H9 (cell line): ENCODE measurements at regions not wholly inside any gene's neighbourhood (a gene's known extent, or its start where the extent isn't known, plus 50 kb on each side); places are given as distances from the start of the nearest gene placed in this dataset.
A peak's percentile ranks its signal among the peaks of the same experiment; 100 is the strongest.

ENCODE experiments used
- DNase-seq: peaks from one replicate; pipeline ENCODE4 v3.0.0-alpha.2; 2017
- H2AFZ ChIP-seq: one replicate; pipeline ENCODE4 v1.6.1; 2013; ENCODE audit warnings: mild to moderate bottlenecking, low read length, control low read depth, moderate library complexity
- H2AK5ac ChIP-seq: 2 replicates; pipeline ENCODE4 v1.6.1; 2013; ENCODE audit warnings: low read length, control low read depth, mixed read lengths; ENCODE audit not compliant: insufficient read length
- H2BK120ac ChIP-seq: one replicate; pipeline ENCODE4 v1.6.1; 2013; ENCODE audit warnings: low read depth, mild to moderate bottlenecking, low read length, control low read depth, inconsistent platforms; ENCODE audit not compliant: poor library complexity, severe bottlenecking
- H2BK12ac ChIP-seq: 2 replicates; pipeline ENCODE4 v1.6.1; 2013; ENCODE audit warnings: low read length, control low read depth, mixed read lengths, low read depth; ENCODE audit not compliant: insufficient read length
- H2BK15ac ChIP-seq: 2 replicates; pipeline ENCODE4 v1.6.1; 2013; ENCODE audit warnings: low read depth, low read length, control low read depth
- H2BK20ac ChIP-seq: one replicate; pipeline ENCODE4 v1.6.1; 2013; ENCODE audit warnings: low read depth, mild to moderate bottlenecking, low read length, control low read depth, inconsistent platforms; ENCODE audit not compliant: poor library complexity, severe bottlenecking
- H2BK5ac ChIP-seq: 2 replicates; pipeline ENCODE4 v1.6.1; 2013; ENCODE audit warnings: low read length, control low read depth, mixed read lengths; ENCODE audit not compliant: insufficient read length
- H3K14ac ChIP-seq: 2 replicates; pipeline ENCODE4 v1.6.1; 2013; ENCODE audit warnings: low read length, control low read depth; ENCODE audit not compliant: insufficient read depth
- H3K18ac ChIP-seq: 2 replicates; pipeline ENCODE4 v1.6.1; 2013; ENCODE audit warnings: low read depth, mild to moderate bottlenecking, mixed read lengths, low read length, control low read depth; ENCODE audit not compliant: insufficient read length
- H3K23ac ChIP-seq: 2 replicates; pipeline ENCODE4 v1.6.1; 2013; ENCODE audit warnings: low read length, control low read depth, mixed read lengths, low read depth; ENCODE audit not compliant: insufficient read length
- H3K23me2 ChIP-seq: 2 replicates; pipeline ENCODE4 v1.6.1; 2013; ENCODE audit warnings: low read depth, mild to moderate bottlenecking, mixed read lengths, low read length, control low read depth; ENCODE audit not compliant: insufficient read length, poor library complexity, severe bottlenecking
- H3K27ac ChIP-seq: 2 replicates; pipeline ENCODE4 v1.5.1; 2013; ENCODE audit warnings: low read length, control low read depth, mixed read lengths, low read depth; ENCODE audit not compliant: insufficient read length
- H3K27me3 ChIP-seq: 2 replicates; pipeline ENCODE4 v1.6.1; 2013; ENCODE audit warnings: low read length, control low read depth, inconsistent platforms; ENCODE audit not compliant: insufficient read depth
- H3K4ac ChIP-seq: 2 replicates; pipeline ENCODE4 v1.6.1; 2013; ENCODE audit warnings: low read depth, mild to moderate bottlenecking, control low read depth, inconsistent platforms, low read length, moderate library complexity
- H3K4me1 ChIP-seq: 2 replicates; pipeline ENCODE4 v1.6.1; 2013; ENCODE audit warnings: low read length, control low read depth, inconsistent platforms; ENCODE audit not compliant: insufficient read depth
- H3K4me2 ChIP-seq: 2 replicates; pipeline ENCODE4 v1.6.1; 2013; ENCODE audit warnings: low read length, control low read depth, mixed read lengths; ENCODE audit not compliant: insufficient read length, insufficient read depth
- H3K56ac ChIP-seq: 2 replicates; pipeline ENCODE4 v1.6.1; 2013; ENCODE audit warnings: low read depth, mild to moderate bottlenecking, mixed read lengths, low read length, control low read depth; ENCODE audit not compliant: insufficient read length
- H3K79me1 ChIP-seq: 2 replicates; pipeline ENCODE4 v1.6.1; 2013; ENCODE audit warnings: low read depth, mild to moderate bottlenecking, moderate library complexity, low read length, control low read depth, inconsistent platforms; ENCODE audit not compliant: insufficient read depth, poor library complexity, severe bottlenecking
- H3K79me2 ChIP-seq: 2 replicates; pipeline ENCODE4 v1.6.1; 2013; ENCODE audit warnings: low read length, control low read depth, inconsistent platforms; ENCODE audit not compliant: insufficient read depth
- H3K9ac ChIP-seq: 2 replicates; pipeline ENCODE4 v1.6.1; 2013; ENCODE audit warnings: low read length, control low read depth, mixed read lengths; ENCODE audit not compliant: insufficient read length; ENCODE audit errors: extremely low read depth
- H3K9me3 ChIP-seq: one replicate; pipeline ENCODE4 v1.6.1; 2013; ENCODE audit warnings: low read depth, low read length, inconsistent platforms; ENCODE audit not compliant: control insufficient read depth
- H3T11ph ChIP-seq: one replicate; pipeline ENCODE4 v1.6.1; 2013; ENCODE audit warnings: mild to moderate bottlenecking, low read length, control low read depth, inconsistent platforms
- H4K20me1 ChIP-seq: one replicate; pipeline ENCODE4 v1.6.1; 2013; ENCODE audit not compliant: control insufficient read depth, insufficient read length, insufficient read depth
- H4K5ac ChIP-seq: 2 replicates; pipeline ENCODE4 v1.6.1; 2013; ENCODE audit warnings: low read depth, mild to moderate bottlenecking, mixed read lengths, low read length, control low read depth; ENCODE audit not compliant: insufficient read length
- H4K8ac ChIP-seq: replicated peaks from 2 replicates; pipeline ENCODE4 v1.6.1; 2013; ENCODE audit warnings: low read length, control low read depth, mixed read lengths, low read depth; ENCODE audit not compliant: insufficient read length
- H4K91ac ChIP-seq: 2 replicates; pipeline ENCODE4 v1.6.1; 2013; ENCODE audit warnings: low read depth, mild to moderate bottlenecking, moderate library complexity, mixed read lengths, low read length, control low read depth; ENCODE audit not compliant: insufficient read length
- H3K27ac Mint-ChIP-seq, 3 experiments: 2 replicates in 2 of 3; 3 replicates in 1 of 3; pipeline ENCODE4 v1.8.0; 2020 to 2021; ENCODE audit warnings: mixed read lengths in 3 of 3, mild to moderate bottlenecking in 1 of 3, moderate library complexity in 1 of 3
- H3K27me3 Mint-ChIP-seq: 2 replicates; pipeline ENCODE4 v1.8.0; 2021; ENCODE audit warnings: low read depth, mild to moderate bottlenecking, moderate library complexity, mixed read lengths
- H3K36me3 Mint-ChIP-seq, 3 experiments: 2 replicates in 2 of 3; 3 replicates in 1 of 3; pipeline ENCODE4 v1.8.0; 2020 to 2021; ENCODE audit warnings: low read depth in 3 of 3, mixed read lengths in 3 of 3; ENCODE audit not compliant: insufficient read depth in 1 of 3
- H3K4me1 Mint-ChIP-seq, 2 experiments: 2 replicates each; pipeline ENCODE4 v1.8.0; 2020; ENCODE audit warnings: mixed read lengths in 2 of 2
- H3K4me3 Mint-ChIP-seq, 2 experiments: 2 replicates in 1 of 2; 3 replicates in 1 of 2; pipeline ENCODE4 v1.8.0; 2020 to 2021; ENCODE audit warnings: mild to moderate bottlenecking in 2 of 2, mixed read lengths in 2 of 2, moderate library complexity in 1 of 2
- H3K9me3 Mint-ChIP-seq, 2 experiments: 2 replicates in 1 of 2; 3 replicates in 1 of 2; pipeline ENCODE4 v1.8.0; 2020; ENCODE audit warnings: mild to moderate bottlenecking in 2 of 2, mixed read lengths in 2 of 2, moderate library complexity in 1 of 2
- CTCF ChIP-seq: fragments of 200-600 bp; sonication (generic); conservative IDR thresholded peaks from 3 replicates; pipeline ENCODE4 v1.8.0; 2021; ENCODE audit warnings: antibody characterized with exemption, mild to moderate bottlenecking
- WGBS: extraction: QIAGEN DNeasy Blood & Tissue Kit; methylation state at CpG from one replicate; pipeline ENCODE4 v1.1.7; 2013; ENCODE audit warnings: missing lambda C conversion rate, low lambda C conversion rate, mixed read lengths; ENCODE audit not compliant: insufficient read length; ENCODE audit errors: extremely low coverage; 5-methylcytosine and 5-hydroxymethylcytosine counted together

- no peak overlapping the region for H2BK120ac ChIP-seq
- no CpG with 5 or more reads among the region's 9 CpGs for WGBS
- H3K27ac ChIP-seq: no peak overlapping the region
- Mint-ChIP-seq H3K9me3 (no peaks in the 10 kb centered on the region), H3K36me3 (no peaks in the 10 kb centered on the region), H3K27me3 (peaks cover 48% of the 10 kb centered on the region), H3K4me1 (peaks cover 7% of the 10 kb centered on the region in 2 experiments), H3K27ac (peak overlapping the region in 1 of 3 experiments; percentile 20; a peak in 2 of 7 replicates), H3K4me3 (no peak overlapping the region)
- H3K4me2 ChIP-seq: no peak overlapping the region
- no peak overlapping the region for H2BK5ac ChIP-seq
- H3K27me3 ChIP-seq: no peaks in the 10 kb centered on the region
- H3K23ac ChIP-seq: no peak overlapping the region
- no peak overlapping the region for H2BK15ac ChIP-seq
- H3K9me3 ChIP-seq: no peaks in the 10 kb centered on the region
- no peak overlapping the region for H4K5ac ChIP-seq
- no peak for DNase-seq
- H2AK5ac ChIP-seq: no peak overlapping the region
- TF ChIP-seq CTCF: no peak
- H2BK20ac ChIP-seq: no peak overlapping the region
- no peak overlapping the region for H3K18ac ChIP-seq
- peaks cover 3% of the 10 kb centered on the region; the same call in 1 of the 2 replicates for H3K4me1 ChIP-seq
- H3K4ac ChIP-seq: no peak overlapping the region
- no peaks in the 10 kb centered on the region for H3K23me2 ChIP-seq
- H4K91ac ChIP-seq: no peak overlapping the region
- no peaks in the 10 kb centered on the region for H3K79me1 ChIP-seq
- no peak overlapping the region for H3K9ac ChIP-seq
- H4K8ac ChIP-seq: no peak overlapping the region
- H4K20me1 ChIP-seq: no peaks in the 10 kb centered on the region
- H3T11ph ChIP-seq: no peak overlapping the region
- H2BK12ac ChIP-seq: no peak overlapping the region
- H3K14ac ChIP-seq: no peak overlapping the region
- no peak overlapping the region for H2AFZ ChIP-seq
- no peak overlapping the region for H3K56ac ChIP-seq
- H3K79me2 ChIP-seq: no peaks in the 10 kb centered on the region
Observed at GRCh38 chr10:15440204-15440711, 69.2 kb upstream of the FAM171A1 start.
